ENCODE measurements at regions not wholly inside any gene's neighbourhood (a gene's known extent, or its start where the extent isn't known, plus 50 kb on each side); places are given as distances from the start of the nearest gene placed in this dataset.
"Not testable (repeated sequence)": the region's sequence is repeated elsewhere in the genome, so short reads cannot be mapped to it uniquely, and the experiment has no call there.

- no peak for DNase-seq (ENCODE audit: low read depth)
These were observed 884.5 kb upstream of the GJE1 start for GRCh38 chr6:141248021-141248799.

- DNase-seq (ENCODE audit: low read depth): no peak
These were observed 888.4 kb upstream of the GJE1 start for GRCh38 chr6:141244366-141244765.

GRCh38 chr6:141242957-141243356, 889.8 kb upstream of the GJE1 start:
- DNase-seq (ENCODE audit: low read depth): no peak

GRCh38 chr6:141229296-141229695, 903.4 kb upstream of the GJE1 start:
- no peak for DNase-seq (ENCODE audit: low read depth)

- DNase-seq (ENCODE audit: low read depth): no peak
These were observed 914.1 kb upstream of the GJE1 start for GRCh38 chr6:141218583-141218982.

- DNase-seq (ENCODE audit: low read depth): no peak
These were observed 916.0 kb upstream of the GJE1 start for GRCh38 chr6:141216726-141217125.

- no peak for DNase-seq (ENCODE audit: low read depth)
These were observed 920.4 kb upstream of the GJE1 start for GRCh38 chr6:141212296-141212695.

- no peak for DNase-seq (ENCODE audit: low read depth)
These were observed 920.9 kb upstream of the GJE1 start for GRCh38 chr6:141211845-141212244.

- no peak for DNase-seq (ENCODE audit: low read depth)
These were observed 921.8 kb upstream of the GJE1 start for GRCh38 chr6:141210901-141211300.

GRCh38 chr6:141209890-141210289, 922.8 kb upstream of the GJE1 start:
- no peak for DNase-seq (ENCODE audit: low read depth)

- DNase-seq (ENCODE audit: low read depth): no peak
These were observed 924.6 kb upstream of the GJE1 start for GRCh38 chr6:141208101-141208500.

- DNase-seq (ENCODE audit: low read depth): no peak
These were observed 928.7 kb upstream of the GJE1 start for GRCh38 chr6:141203902-141204575.

GRCh38 chr6:141202626-141203025, 930.1 kb upstream of the GJE1 start:
- DNase-seq (ENCODE audit: low read depth): no peak

GRCh38 chr6:141199074-141199473, 933.7 kb upstream of the GJE1 start:
- DNase-seq (ENCODE audit: low read depth): no peak

- no peak for DNase-seq (ENCODE audit: low read depth)
These were observed 937.4 kb upstream of the GJE1 start for GRCh38 chr6:141195251-141195832.

GRCh38 chr6:141183368-141183767, 949.4 kb upstream of the GJE1 start:
- no peak for DNase-seq (ENCODE audit: low read depth)

GRCh38 chr6:141175458-141175857, 957.3 kb upstream of the GJE1 start:
- not testable (repeated sequence) for DNase-seq (ENCODE audit: low read depth)

GRCh38 chr6:141174932-141175331, 957.8 kb upstream of the GJE1 start:
- no peak for DNase-seq (ENCODE audit: low read depth)

GRCh38 chr6:141173529-141173928, 959.2 kb upstream of the GJE1 start:
- DNase-seq (ENCODE audit: low read depth): no peak

GRCh38 chr6:141169419-141169818, 963.3 kb upstream of the GJE1 start:
- DNase-seq (ENCODE audit: low read depth): no peak

GRCh38 chr6:141167945-141168344, 964.8 kb upstream of the GJE1 start:
- no peak for DNase-seq (ENCODE audit: low read depth)

- DNase-seq (ENCODE audit: low read depth): no peak
These were observed 967.6 kb upstream of the GJE1 start for GRCh38 chr6:141165002-141165665.
